HG03460 (cell line): ENCODE measurements at regions not wholly inside any gene's neighbourhood (a gene's known extent, or its start where the extent isn't known, plus 50 kb on each side); places are given as distances from the start of the nearest gene placed in this dataset.

Experiments
- ATAC-seq: cut with Tn5 transposase; IDR thresholded peaks from one replicate; pipeline ENCODE4 v1.9.1; 2021; ENCODE audit not compliant: unreplicated experiment

DNA sequence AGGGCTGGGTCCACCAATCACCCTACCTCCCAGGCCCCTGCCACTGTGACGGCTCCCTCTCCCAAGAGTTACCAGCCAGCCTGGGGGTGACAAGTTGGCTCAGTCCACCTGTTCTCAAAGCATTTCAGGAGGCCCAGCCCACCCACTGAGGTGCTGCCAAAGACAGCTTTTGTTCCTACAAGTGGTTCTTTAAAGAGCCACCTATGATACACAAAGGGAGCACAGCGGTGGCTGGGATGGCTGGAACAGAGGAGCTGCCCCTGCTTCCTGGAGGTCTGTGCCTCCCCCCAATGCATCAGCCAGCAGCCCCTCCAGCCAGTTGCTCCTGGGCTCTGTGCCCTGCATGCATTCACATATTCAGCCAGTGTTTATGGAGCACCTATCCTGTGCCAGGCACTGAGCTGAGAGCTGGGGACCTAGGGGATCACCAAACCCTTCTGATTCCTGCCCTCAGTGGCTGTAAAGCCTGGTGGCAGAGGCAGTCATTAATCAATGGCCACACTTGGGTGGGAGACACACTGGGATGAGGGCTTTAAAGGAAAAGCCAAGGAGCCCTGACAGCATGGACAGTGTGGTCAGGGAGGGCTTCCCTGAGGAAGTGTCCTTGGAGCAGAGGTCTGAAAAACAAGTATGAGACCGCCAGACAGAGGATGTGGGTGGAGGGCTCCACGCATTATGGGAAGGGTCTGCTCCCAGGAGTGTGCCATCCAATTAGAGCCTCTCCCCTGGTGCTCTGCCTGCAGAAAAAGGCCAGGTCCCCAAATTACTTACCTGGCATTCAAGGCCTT lies 107.1 kb upstream of the LINGO1 start:
- ATAC-seq, result no peak

GRCh38 chr15:77738441-77739302 lies 106.0 kb upstream of the LINGO1 start:
- ATAC-seq, result no peak

DNA sequence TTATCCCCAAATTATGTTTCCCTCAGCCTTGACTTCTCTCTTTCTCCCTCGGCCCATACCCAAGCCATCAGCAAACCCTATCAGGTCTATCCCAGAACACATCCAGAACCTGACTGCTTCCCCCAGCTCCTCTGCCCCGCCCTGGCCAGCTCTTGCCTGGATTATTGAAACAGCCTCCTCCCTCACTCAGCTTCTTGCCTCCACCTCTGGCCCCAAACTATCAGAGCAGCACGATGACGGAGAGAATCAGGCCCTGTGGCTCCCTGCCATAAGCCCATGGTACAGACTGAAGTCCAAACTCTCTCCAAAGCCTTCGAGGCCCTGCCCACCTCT lies 105.3 kb upstream of the LINGO1 start:
- no peak for ATAC-seq

GRCh38 chr15:77737238-77738037 lies 104.7 kb upstream of the LINGO1 start:
- no peak for ATAC-seq

- ATAC-seq, result no peak
Measured at GRCh38 chr15:77734306-77734705, 101.6 kb upstream of the LINGO1 start.

GRCh38 chr15:77733579-77734300 lies 101.0 kb upstream of the LINGO1 start:
- ATAC-seq, result no peak

- no peak for ATAC-seq
Measured at GRCh38 chr15:77732514-77733335, 100.0 kb upstream of the LINGO1 start.

GRCh38 chr15:77731945-77732344 lies 99.2 kb upstream of the LINGO1 start:
- ATAC-seq, result no peak

- ATAC-seq, result no peak
Measured at GRCh38 chr15:77731067-77731466, 98.4 kb upstream of the LINGO1 start.

- no peak for ATAC-seq
Measured at GRCh38 chr15:77727635-77728304, 95.1 kb upstream of the LINGO1 start.

- no peak for ATAC-seq
Measured at GRCh38 chr15:77724715-77725114, 92.0 kb upstream of the LINGO1 start.

DNA sequence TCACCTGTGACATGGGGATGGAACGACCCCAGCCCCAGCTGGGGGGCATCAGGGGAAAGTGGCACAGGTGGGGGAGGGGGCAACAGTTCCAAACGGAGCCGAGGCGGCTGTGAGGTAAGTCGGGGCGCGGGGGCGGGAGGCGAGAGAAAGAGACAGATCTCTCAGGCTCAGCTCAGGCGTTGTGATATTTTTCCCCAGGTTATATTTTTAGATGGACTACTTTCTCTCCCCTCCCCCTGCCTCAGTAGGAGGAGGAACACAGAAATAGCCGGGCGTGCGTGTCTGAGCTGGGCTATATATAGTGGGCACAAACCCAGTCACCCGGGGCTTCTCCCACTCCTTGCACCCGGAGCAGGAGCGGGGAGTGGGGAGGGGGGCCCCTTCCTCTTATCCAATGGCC lies 91.0 kb upstream of the LINGO1 start:
- ATAC-seq, result no peak

- no peak for ATAC-seq
Measured at GRCh38 chr15:77722759-77723460, 90.2 kb upstream of the LINGO1 start.

- no peak for ATAC-seq
Measured at GRCh38 chr15:77721963-77722362, 89.3 kb upstream of the LINGO1 start.

GRCh38 chr15:77720655-77721054 lies 87.9 kb upstream of the LINGO1 start:
- no peak for ATAC-seq

- ATAC-seq, result no peak
Measured at GRCh38 chr15:77720173-77720572, 87.5 kb upstream of the LINGO1 start.

DNA sequence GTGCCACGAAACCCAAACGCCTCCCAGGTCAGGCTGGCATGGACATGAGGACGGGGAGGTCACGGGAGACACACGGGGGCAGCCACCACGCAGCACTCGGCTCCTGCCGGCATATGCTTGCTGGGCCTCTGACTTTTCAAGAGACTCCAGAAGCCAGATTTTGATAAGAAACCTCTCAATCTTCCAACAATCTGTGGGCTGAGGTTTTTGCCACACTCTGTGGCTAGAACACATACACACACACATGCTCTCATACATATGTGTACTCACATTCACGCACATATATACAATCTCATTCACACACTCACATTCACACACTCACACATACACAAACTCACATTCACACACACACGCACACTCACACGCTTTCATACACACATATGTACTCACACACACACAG lies 86.7 kb upstream of the LINGO1 start:
- no peak for ATAC-seq

GRCh38 chr15:77717333-77717990 lies 84.8 kb upstream of the LINGO1 start:
- ATAC-seq, result no peak
